Esophagus squamous epithelium (tissue), 4 donors: ENCODE measurements at regions not wholly inside any gene's neighbourhood (a gene's known extent, or its start where the extent isn't known, plus 50 kb on each side); places are given as distances from the start of the nearest gene placed in this dataset.

Source experiments
- POLR2A ChIP-seq, 4 donors: fragments of 450-650 bp; IDR thresholded peaks; one replicate each; pipeline ENCODE4 v1.6.1; 2017; ENCODE audit warnings: antibody characterized with exemption in 4 of 4, mild to moderate bottlenecking in 4 of 4, moderate library complexity in 3 of 4
- TF ChIP-seq, protein P1 (sequence below), 6 experiments: fragments of 450-650 bp in 4 of 6; fragments of 200-600 bp in 2 of 6; sonication (generic) in 2 of 6; IDR thresholded peaks; one replicate each; pipeline ENCODE4 v1.5.1; 2016 to 2019; ENCODE audit warnings: antibody characterized with exemption in 6 of 6, mild to moderate bottlenecking in 4 of 6, moderate library complexity in 4 of 6

DNA sequence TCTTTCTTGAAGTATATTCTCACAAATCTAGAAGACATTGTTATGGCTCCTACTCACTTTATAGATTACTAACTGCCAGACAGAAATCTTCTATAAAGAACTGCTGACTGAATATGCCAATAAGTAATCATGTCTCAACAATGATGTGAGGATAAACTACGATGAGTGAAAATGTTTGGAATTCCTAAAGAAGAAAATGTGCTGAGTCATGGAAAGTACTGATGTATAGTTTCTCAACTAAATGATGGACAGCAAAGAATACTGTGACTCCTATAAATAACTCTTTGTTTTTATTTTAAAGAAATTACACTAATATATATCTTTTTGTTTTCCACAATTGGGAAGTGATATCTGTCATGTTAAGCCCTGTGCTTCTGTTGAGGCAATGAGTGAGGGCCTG lies 232.9 kb downstream of the LNPK start:
- TF ChIP-seq, protein P1, sequence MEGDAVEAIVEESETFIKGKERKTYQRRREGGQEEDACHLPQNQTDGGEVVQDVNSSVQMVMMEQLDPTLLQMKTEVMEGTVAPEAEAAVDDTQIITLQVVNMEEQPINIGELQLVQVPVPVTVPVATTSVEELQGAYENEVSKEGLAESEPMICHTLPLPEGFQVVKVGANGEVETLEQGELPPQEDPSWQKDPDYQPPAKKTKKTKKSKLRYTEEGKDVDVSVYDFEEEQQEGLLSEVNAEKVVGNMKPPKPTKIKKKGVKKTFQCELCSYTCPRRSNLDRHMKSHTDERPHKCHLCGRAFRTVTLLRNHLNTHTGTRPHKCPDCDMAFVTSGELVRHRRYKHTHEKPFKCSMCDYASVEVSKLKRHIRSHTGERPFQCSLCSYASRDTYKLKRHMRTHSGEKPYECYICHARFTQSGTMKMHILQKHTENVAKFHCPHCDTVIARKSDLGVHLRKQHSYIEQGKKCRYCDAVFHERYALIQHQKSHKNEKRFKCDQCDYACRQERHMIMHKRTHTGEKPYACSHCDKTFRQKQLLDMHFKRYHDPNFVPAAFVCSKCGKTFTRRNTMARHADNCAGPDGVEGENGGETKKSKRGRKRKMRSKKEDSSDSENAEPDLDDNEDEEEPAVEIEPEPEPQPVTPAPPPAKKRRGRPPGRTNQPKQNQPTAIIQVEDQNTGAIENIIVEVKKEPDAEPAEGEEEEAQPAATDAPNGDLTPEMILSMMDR (IDR thresholded peaks at IDR 0.05) = no peak
- no peak for TF ChIP-seq POLR2A (IDR thresholded peaks at IDR 0.05)
